ENCODE measurements at regions not wholly inside any gene's neighbourhood (a gene's known extent, or its start where the extent isn't known, plus 50 kb on each side); places are given as distances from the start of the nearest gene placed in this dataset.

DNA sequence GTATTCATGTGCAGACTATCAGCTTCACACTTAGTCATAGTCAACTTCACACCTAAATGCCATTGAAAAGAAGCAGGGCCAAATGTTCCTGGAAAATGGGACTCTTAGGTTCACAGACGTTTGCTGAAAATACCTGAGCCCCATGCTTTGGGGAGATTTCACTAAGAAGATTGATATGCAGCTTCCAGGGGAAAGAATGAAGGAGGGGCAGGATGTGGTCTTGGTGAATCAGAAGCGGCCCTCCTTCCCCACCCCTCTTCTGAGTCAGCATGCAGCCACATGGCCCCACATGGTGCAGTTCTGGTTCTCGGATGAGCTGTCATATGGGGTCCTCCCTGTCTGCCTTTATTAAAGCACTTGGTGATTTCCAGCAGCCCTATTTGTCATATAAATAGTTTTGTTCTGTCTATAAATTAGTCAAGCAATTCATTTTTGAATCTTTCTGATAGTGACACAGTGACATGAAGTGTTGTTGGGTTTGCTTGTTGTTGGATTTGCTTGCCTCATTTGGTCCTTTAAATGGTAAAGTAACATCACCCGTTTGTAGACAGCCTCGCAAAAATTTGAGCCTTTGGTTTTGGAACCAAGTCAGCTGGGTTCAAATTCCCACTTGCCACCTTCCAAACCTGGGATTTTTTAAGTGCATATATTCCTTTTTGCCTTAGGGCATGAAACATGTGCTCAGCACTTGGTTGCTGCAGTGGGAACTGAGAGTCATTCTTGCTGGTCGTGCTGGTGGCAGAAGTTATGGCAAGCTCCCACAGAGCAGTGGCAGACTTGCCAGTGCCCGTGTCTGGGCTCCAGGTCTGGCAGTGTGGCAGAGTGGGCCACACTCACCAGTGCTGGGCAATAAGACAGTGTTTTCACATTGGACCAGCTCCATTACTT lies 68.1 kb upstream of the CDK6 start:
- TF ChIP-seq, protein P1, sequence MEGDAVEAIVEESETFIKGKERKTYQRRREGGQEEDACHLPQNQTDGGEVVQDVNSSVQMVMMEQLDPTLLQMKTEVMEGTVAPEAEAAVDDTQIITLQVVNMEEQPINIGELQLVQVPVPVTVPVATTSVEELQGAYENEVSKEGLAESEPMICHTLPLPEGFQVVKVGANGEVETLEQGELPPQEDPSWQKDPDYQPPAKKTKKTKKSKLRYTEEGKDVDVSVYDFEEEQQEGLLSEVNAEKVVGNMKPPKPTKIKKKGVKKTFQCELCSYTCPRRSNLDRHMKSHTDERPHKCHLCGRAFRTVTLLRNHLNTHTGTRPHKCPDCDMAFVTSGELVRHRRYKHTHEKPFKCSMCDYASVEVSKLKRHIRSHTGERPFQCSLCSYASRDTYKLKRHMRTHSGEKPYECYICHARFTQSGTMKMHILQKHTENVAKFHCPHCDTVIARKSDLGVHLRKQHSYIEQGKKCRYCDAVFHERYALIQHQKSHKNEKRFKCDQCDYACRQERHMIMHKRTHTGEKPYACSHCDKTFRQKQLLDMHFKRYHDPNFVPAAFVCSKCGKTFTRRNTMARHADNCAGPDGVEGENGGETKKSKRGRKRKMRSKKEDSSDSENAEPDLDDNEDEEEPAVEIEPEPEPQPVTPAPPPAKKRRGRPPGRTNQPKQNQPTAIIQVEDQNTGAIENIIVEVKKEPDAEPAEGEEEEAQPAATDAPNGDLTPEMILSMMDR (IDR thresholded peaks at IDR 0.05): no peak
- TF ChIP-seq, protein P2, sequence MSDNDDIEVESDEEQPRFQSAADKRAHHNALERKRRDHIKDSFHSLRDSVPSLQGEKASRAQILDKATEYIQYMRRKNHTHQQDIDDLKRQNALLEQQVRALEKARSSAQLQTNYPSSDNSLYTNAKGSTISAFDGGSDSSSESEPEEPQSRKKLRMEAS (IDR thresholded peaks at IDR 0.05; ENCODE audit: low read depth): peak; percentile 99

All from SK-N-SH (cell line).